ENCODE measurements at regions not wholly inside any gene's neighbourhood (a gene's known extent, or its start where the extent isn't known, plus 50 kb on each side); places are given as distances from the start of the nearest gene placed in this dataset.

GRCh38 chr5:30343707-30344106 lies 849.8 kb upstream of the CDH6 start:
- TF ChIP-seq CTCF (IDR thresholded peaks at IDR 0.05; ENCODE audit: insufficient read depth, low read length) (no peak), POLR2AphosphoS5 (IDR thresholded peaks at IDR 0.05; ENCODE audit: low read depth) (no peak), REST (IDR thresholded peaks at IDR 0.05; ENCODE audit: insufficient replicate concordance, low read depth) (no peak)

Data from HL-60 (cell line).